Mesodermal cell (in vitro differentiated cells): ENCODE measurements at regions not wholly inside any gene's neighbourhood (a gene's known extent, or its start where the extent isn't known, plus 50 kb on each side); places are given as distances from the start of the nearest gene placed in this dataset.
"Not testable (repeated sequence)": the region's sequence is repeated elsewhere in the genome, so short reads cannot be mapped to it uniquely, and the experiment has no call there.

Experiments
- H3K27ac ChIP-seq: 2 replicates; pipeline ENCODE4 v1.7.0; 2013; ENCODE audit warnings: mild to moderate bottlenecking, low read depth, low read length, moderate library complexity; ENCODE audit not compliant: severe bottlenecking
- H3K36me3 ChIP-seq: 2 replicates; pipeline ENCODE4 v1.7.1; 2013; ENCODE audit warnings: mild to moderate bottlenecking, low read length, moderate library complexity; ENCODE audit not compliant: control insufficient read depth, insufficient read depth
- H3K4me1 ChIP-seq: one replicate; pipeline ENCODE4 v1.7.1; 2013; ENCODE audit warnings: mild to moderate bottlenecking, low read length; ENCODE audit not compliant: insufficient read depth, control insufficient read depth, poor library complexity, severe bottlenecking
- H3K4me3 ChIP-seq: 2 replicates; pipeline ENCODE4 v1.7.0; 2013; ENCODE audit warnings: low read length, control low read depth, mild to moderate bottlenecking; ENCODE audit not compliant: insufficient read depth, poor library complexity, severe bottlenecking; ENCODE audit errors: extremely low read depth
- H3K9me3 ChIP-seq: 2 replicates; pipeline ENCODE4 v1.7.1; 2013; ENCODE audit warnings: mild to moderate bottlenecking, low read length, moderate library complexity; ENCODE audit not compliant: control insufficient read depth
- WGBS, 2 experiments: methylation state at CpG; one replicate each; pipeline ENCODE4 v1.1.5; 2013; ENCODE audit warnings: missing lambda C conversion rate in 2 of 2; ENCODE audit not compliant: insufficient coverage in 2 of 2; 5-methylcytosine and 5-hydroxymethylcytosine counted together

GRCh38 chr15:83372434-83372891 is 74.7 kb upstream of the SH3GL3 start:
- Histone ChIP-seq H3K36me3 (no peaks in the 10 kb centered on the region), H3K4me3 (no peak overlapping the region), H3K27ac (no peak overlapping the region), H3K4me1 (peaks cover 7% of the 10 kb centered on the region), H3K9me3 (no peaks in the 10 kb centered on the region)
- WGBS, 2 experiments: 33 to 52% methylated on average over 6 to 8 of the region's 9 CpGs

DNA sequence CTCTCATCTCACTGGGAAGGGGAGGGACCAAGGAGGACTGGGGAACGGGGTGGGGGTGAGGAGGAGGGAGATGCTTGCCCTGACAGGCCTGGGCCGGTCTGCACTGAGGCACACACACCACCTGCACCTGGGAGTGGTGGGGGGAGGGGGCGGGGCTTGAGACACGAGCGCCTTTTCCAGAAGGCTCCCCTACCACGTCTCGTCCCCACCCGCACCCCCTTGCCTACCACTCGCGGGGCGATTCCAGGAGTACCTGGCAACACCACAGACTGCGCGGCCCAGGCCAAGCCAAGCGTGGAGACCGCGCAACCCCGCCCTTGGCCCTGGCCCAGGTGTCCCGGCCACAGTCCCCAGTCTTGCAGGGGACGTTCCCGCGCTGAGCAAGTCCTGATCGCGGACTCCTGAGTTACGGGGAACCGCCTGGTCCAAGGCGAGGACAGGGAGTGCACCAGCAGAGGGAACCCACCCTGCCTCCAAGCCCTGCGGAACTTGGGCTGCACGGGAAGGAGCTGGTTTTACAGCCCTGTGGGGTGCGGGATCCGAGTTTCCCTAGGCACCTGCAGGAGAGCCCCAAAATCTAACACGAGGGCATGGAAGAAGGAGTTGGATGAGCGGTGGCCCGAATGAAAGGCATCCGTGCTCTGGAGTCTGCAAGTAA is 68.1 kb upstream of the SH3GL3 start:
- no peak overlapping the region for H3K4me3 ChIP-seq
- H3K4me1 ChIP-seq: peaks cover 5% of the 10 kb centered on the region
- H3K27ac ChIP-seq: no peak overlapping the region
- H3K36me3 ChIP-seq: no peaks in the 10 kb centered on the region
- no peaks in the 10 kb centered on the region for H3K9me3 ChIP-seq
- 93 to 94% methylated on average over 28 to 29 of the region's 34 CpGs for WGBS, 2 experiments

GRCh38 chr15:83379579-83379959 is 67.6 kb upstream of the SH3GL3 start:
- WGBS, 2 experiments: 89 to 90% methylated on average over 19 of the region's 19 CpGs
- H3K4me3 ChIP-seq: no peak overlapping the region
- no peak overlapping the region for H3K27ac ChIP-seq

GRCh38 chr15:83380059-83380458 is 67.1 kb upstream of the SH3GL3 start:
- H3K4me1 ChIP-seq: peaks cover 5% of the 10 kb centered on the region
- WGBS, 2 experiments: 75% methylated on average over 2 of the region's 2 CpGs; no CpG with 5 or more reads in 1 of the 2 experiments
- no peaks in the 10 kb centered on the region for H3K9me3 ChIP-seq
- H3K36me3 ChIP-seq: no peaks in the 10 kb centered on the region
- no peak overlapping the region for H3K27ac ChIP-seq
- H3K4me3 ChIP-seq: no peak overlapping the region

More at GRCh38 chr15:83379579-83379959, 67.6 kb upstream of the SH3GL3 start:
- no peaks in the 10 kb centered on the region for H3K36me3 ChIP-seq
- H3K4me1 ChIP-seq: peaks cover 5% of the 10 kb centered on the region
- no peaks in the 10 kb centered on the region for H3K9me3 ChIP-seq

DNA sequence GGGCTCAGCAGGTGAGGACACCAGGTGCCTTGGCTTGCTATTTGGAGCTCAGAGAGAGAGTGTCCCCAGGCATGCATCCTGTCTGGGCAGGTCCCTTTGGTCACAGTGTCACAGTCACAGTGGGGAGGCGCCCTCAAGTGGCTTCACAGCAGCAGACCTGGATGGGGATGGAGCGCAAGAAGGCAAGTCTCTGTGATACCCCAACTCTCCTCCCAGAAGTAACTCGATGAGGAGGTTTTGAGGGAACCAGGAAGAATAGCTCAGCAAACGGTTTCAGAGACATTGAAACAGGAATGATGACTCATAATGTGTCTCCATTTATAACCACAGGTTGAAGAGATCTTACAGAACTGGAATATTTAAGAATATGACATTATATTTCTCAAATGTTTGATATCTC is 66.5 kb upstream of the SH3GL3 start:
- no peak overlapping the region for H3K4me3 ChIP-seq
- H3K36me3 ChIP-seq: no peaks in the 10 kb centered on the region
- 40 to 79% methylated on average over 1 to 2 of the region's 4 CpGs for WGBS, 2 experiments
- no peak overlapping the region for H3K27ac ChIP-seq
- no peaks in the 10 kb centered on the region for H3K9me3 ChIP-seq
- peaks cover 5% of the 10 kb centered on the region for H3K4me1 ChIP-seq

- not testable (repeated sequence) for H3K27ac ChIP-seq, H3K36me3 ChIP-seq, H3K4me3 ChIP-seq, H3K4me1 ChIP-seq, H3K9me3 ChIP-seq
- WGBS, 2 experiments: 61 to 74% methylated on average over 6 to 11 of the region's 36 CpGs
Observed at GRCh38 chr15:83383608-83384139, 63.5 kb upstream of the SH3GL3 start.

GRCh38 chr15:83396101-83396500 is 51.0 kb upstream of the SH3GL3 start:
- Histone ChIP-seq H3K9me3 (no peaks in the 10 kb centered on the region), H3K4me1 (peaks cover 5% of the 10 kb centered on the region), H3K27ac (no peak overlapping the region), H3K36me3 (no peaks in the 10 kb centered on the region), H3K4me3 (no peak overlapping the region)
- WGBS, 2 experiments: 0 to 6% methylated on average over 2 of the region's 6 CpGs
